Thyroid gland (tissue), 4 donors: ENCODE measurements at regions not wholly inside any gene's neighbourhood (a gene's known extent, or its start where the extent isn't known, plus 50 kb on each side); places are given as distances from the start of the nearest gene placed in this dataset.

Experiments
- DNase-seq, 2 donors: peaks; one replicate each; pipeline ENCODE4 v3.0.0-alpha.2; 2019
- H3K27ac ChIP-seq, 3 donors: fragments of 200-600 bp; sonication (generic); 1 replicate in 2 of 3; 2 replicates in 1 of 3; pipeline ENCODE4 v1.5.1; 2016 to 2019; ENCODE audit warnings: mild to moderate bottlenecking in 1 of 3, moderate library complexity in 1 of 3
- H3K27me3 ChIP-seq: fragments of 200-600 bp; sonication (generic); one replicate; pipeline ENCODE4 v1.5.1; 2019
- H3K36me3 ChIP-seq, 2 donors: fragments of 200-600 bp; sonication (generic); one replicate each; pipeline ENCODE4 v1.5.1; 2016 to 2019
- H3K4me1 ChIP-seq, 2 donors: fragments of 200-600 bp; sonication (generic); one replicate each; pipeline ENCODE4 v1.5.1; 2017 to 2019
- H3K4me3 ChIP-seq, 3 donors: fragments of 200-600 bp; sonication (generic); replicated peaks in 1 of 3; 1 replicate in 2 of 3; 2 replicates in 1 of 3; pipeline ENCODE4 v1.5.1; 2016; ENCODE audit warnings: mild to moderate bottlenecking in 1 of 3
- H3K9me3 ChIP-seq: fragments of 200-600 bp; sonication (generic); one replicate; pipeline ENCODE4 v1.5.1; 2017
- CTCF ChIP-seq, 6 experiments: fragments of 200-600 bp in 3 of 6; fragments of 450-650 bp in 3 of 6; sonication (generic) in 3 of 6; IDR thresholded peaks; one replicate each; pipeline ENCODE4 v1.5.1; 2016 to 2019; ENCODE audit warnings: antibody characterized with exemption in 6 of 6, mild to moderate bottlenecking in 2 of 6, inconsistent platforms in 1 of 6, moderate library complexity in 1 of 6
- POLR2A ChIP-seq, 2 donors: fragments of 450-650 bp; IDR thresholded peaks; one replicate each; pipeline ENCODE4 v1.6.1; 2017; ENCODE audit warnings: antibody characterized with exemption in 2 of 2, mild to moderate bottlenecking in 2 of 2, moderate library complexity in 1 of 2
- WGBS, 2 donors: methylation state at CpG; one replicate each; pipeline ENCODE4 v1.1.5; 2017; 5-methylcytosine and 5-hydroxymethylcytosine counted together
- intact Hi-C: fragments of 100-400 bp; cut with DNase I; formaldehyde crosslinking; loops from one replicate; pipeline ENCODE4 v1.15.1; 2023

DNA sequence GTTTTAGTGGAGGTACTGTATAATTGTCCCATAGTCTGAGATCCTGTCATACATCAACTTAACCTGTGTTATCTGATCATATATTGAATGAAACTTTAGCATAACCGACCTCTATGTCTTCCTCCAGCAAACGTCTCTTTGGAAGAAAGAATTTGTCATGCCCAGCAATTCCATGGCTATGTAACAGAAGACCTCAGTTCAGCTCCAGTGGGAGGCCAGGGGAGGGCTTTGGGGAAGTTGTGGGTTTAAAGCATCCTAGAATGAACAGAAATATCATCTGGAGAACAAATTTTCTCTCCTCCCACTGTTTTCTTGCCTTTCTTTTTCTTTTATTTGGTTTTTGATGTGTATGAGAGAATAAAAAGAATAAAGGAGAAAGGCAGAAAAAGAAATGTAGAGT, 164.5 kb downstream of the GAS1 start:
- DNase-seq: no peak
- 87 to 90% methylated on average over 2 of the region's 2 CpGs for WGBS, 2 donors
- intact Hi-C loops: no loop called here
- no peak overlapping the region for H3K27ac ChIP-seq
- no peak for TF ChIP-seq POLR2A (IDR thresholded peaks at IDR 0.05)
- TF ChIP-seq CTCF (IDR thresholded peaks at IDR 0.05): no peak
- H3K9me3 ChIP-seq: no peaks in the 10 kb centered on the region
- H3K27me3 ChIP-seq: no peaks in the 10 kb centered on the region
- no peak overlapping the region for H3K4me3 ChIP-seq
- H3K36me3 ChIP-seq: no peaks in the 10 kb centered on the region
- no peaks in the 10 kb centered on the region for H3K4me1 ChIP-seq

- DNase-seq: no peak
- Histone ChIP-seq H3K27ac (no peak overlapping the region), H3K9me3 (no peaks in the 10 kb centered on the region), H3K27me3 (no peaks in the 10 kb centered on the region), H3K4me3 (no peak overlapping the region), H3K36me3 (no peaks in the 10 kb centered on the region), H3K4me1 (no peaks in the 10 kb centered on the region)
- TF ChIP-seq CTCF (IDR thresholded peaks at IDR 0.05) (no peak), POLR2A (IDR thresholded peaks at IDR 0.05) (no peak)
- intact Hi-C loops: no loop called here
- 86 to 87% methylated on average over 3 of the region's 3 CpGs for WGBS, 2 donors
Measured at GRCh38 chr9:86778761-86779160, 168.5 kb downstream of the GAS1 start.

DNA sequence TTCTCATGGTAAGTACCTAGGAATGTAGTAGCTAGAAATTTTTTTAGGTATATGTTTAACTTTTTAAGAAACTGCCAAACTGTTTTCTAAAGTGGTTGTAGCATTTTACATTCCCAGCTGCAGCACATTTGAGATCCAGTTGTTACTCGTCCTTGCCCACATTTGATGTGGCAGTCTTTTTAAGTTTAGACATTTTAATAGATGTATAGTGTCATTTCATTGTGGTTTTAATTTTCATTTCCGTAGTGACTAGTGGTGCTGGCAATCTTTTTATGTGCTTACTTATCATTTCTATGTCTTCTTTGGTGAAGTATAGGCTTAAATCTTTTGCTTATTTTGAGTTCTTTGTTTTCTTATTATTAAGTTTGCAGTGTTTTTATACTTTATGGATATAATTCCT, 171.6 kb downstream of the GAS1 start:
- DNase-seq: no peak
- TF ChIP-seq CTCF (IDR thresholded peaks at IDR 0.05) (no peak), POLR2A (IDR thresholded peaks at IDR 0.05) (no peak)
- H3K36me3 ChIP-seq: no peaks in the 10 kb centered on the region
- WGBS, 2 donors: 85 to 92% methylated on average over 2 of the region's 2 CpGs
- no peaks in the 10 kb centered on the region for H3K27me3 ChIP-seq
- H3K27ac ChIP-seq: no peak overlapping the region
- no peak overlapping the region for H3K4me3 ChIP-seq
- no peaks in the 10 kb centered on the region for H3K9me3 ChIP-seq
- intact Hi-C loops: no loop called here
- no peaks in the 10 kb centered on the region for H3K4me1 ChIP-seq

- H3K4me3 ChIP-seq: no peak overlapping the region
- H3K36me3 ChIP-seq: no peaks in the 10 kb centered on the region
- no peaks in the 10 kb centered on the region for H3K27me3 ChIP-seq
- no peak for DNase-seq
- 60 to 71% methylated on average over 4 of the region's 4 CpGs for WGBS, 2 donors
- no peak overlapping the region for H3K27ac ChIP-seq
- TF ChIP-seq CTCF (IDR thresholded peaks at IDR 0.05) (no peak), POLR2A (IDR thresholded peaks at IDR 0.05) (no peak)
- intact Hi-C loops: no loop called here
- H3K9me3 ChIP-seq: no peaks in the 10 kb centered on the region
- H3K4me1 ChIP-seq: no peaks in the 10 kb centered on the region
Measured at GRCh38 chr9:86774116-86774515, 173.2 kb downstream of the GAS1 start.

- intact Hi-C loops: no loop called here
- Histone ChIP-seq H3K27me3 (no peaks in the 10 kb centered on the region), H3K27ac (no peak overlapping the region), H3K9me3 (no peaks in the 10 kb centered on the region), H3K36me3 (no peaks in the 10 kb centered on the region), H3K4me1 (no peaks in the 10 kb centered on the region), H3K4me3 (no peak overlapping the region)
- 93 to 97% methylated on average over 6 of the region's 6 CpGs for WGBS, 2 donors
- no peak for DNase-seq
- TF ChIP-seq CTCF (IDR thresholded peaks at IDR 0.05) (no peak), POLR2A (IDR thresholded peaks at IDR 0.05) (no peak)
Measured at GRCh38 chr9:86773422-86773945, 173.8 kb downstream of the GAS1 start.
